SH-SY5Y (cell line): ENCODE measurements at regions not wholly inside any gene's neighbourhood (a gene's known extent, or its start where the extent isn't known, plus 50 kb on each side); places are given as distances from the start of the nearest gene placed in this dataset.

Experiments used
- GATA2 ChIP-seq: IDR thresholded peaks from 2 replicates; pipeline ENCODE4 v1.6.1; 2011; ENCODE audit warnings: mild to moderate bottlenecking, low read depth, low read length
- GATA3 ChIP-seq: IDR thresholded peaks from 2 replicates; pipeline ENCODE4 v1.6.1; 2011; ENCODE audit warnings: low read depth, mild to moderate bottlenecking, low read length, moderate library complexity

DNA sequence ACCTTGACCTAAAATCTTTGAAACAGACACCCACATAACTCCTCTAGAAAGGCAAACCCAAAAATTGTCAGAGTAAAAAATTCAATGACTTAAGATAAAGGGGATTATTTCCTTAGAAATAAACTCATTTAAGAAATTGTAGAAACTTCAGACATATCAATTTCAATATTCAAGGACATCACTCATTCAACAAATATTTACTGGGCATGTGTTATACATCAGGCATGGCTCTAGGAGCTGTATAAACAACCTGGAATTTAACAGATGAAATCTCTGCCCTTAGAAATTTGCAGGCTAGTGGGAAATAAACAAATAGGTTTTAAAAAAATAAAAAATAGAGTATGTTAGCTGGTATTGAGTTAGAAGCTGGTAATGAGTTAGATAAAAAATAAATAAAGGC, 84.0 kb upstream of the LSM14A start:
- TF ChIP-seq GATA2 (no peak), GATA3 (no peak)
